Adrenal gland (tissue), 5 donors: ENCODE measurements at regions not wholly inside any gene's neighbourhood (a gene's known extent, or its start where the extent isn't known, plus 50 kb on each side); places are given as distances from the start of the nearest gene placed in this dataset.

Source experiments
- POLR2A ChIP-seq, 2 donors: fragments of 450-650 bp; IDR thresholded peaks; one replicate each; pipeline ENCODE4 v1.6.1; 2017; ENCODE audit warnings: antibody characterized with exemption in 2 of 2, mild to moderate bottlenecking in 2 of 2, moderate library complexity in 1 of 2
- TF ChIP-seq, protein P1 (sequence below), 6 experiments: fragments of 450-650 bp in 4 of 6; fragments of 200-600 bp in 2 of 6; sonication (generic) in 1 of 6; IDR thresholded peaks; 1 replicate in 5 of 6; 2 replicates in 1 of 6; pipeline versions ENCODE4 v1.5.1 to v1.8.0; 2016 to 2021; ENCODE audit warnings: antibody characterized with exemption in 6 of 6, mild to moderate bottlenecking in 2 of 6, moderate library complexity in 1 of 6
- donor health status: DM: no; HTN: no; CAD: no.

DNA sequence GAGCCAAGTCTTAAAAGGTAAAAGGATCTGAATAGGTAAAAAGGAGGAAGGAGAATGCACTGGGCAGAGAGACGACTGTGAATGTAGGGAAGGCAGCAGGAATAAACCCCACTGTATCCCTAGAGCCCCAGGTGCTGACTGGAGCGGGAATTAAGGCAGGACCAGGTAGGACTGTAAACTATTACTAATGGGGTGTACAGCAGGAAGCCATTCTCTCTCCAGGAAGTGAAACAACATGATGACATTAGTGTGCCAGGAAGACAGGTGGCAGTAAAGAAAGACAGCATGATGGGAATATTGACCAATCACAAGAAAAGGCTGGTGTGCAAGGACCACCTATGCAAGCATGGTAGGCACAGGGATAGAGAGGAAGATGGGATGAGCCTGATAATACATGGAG lies 433.0 kb downstream of the DNAH5 start:
- no peak for TF ChIP-seq POLR2A (IDR thresholded peaks at IDR 0.05)
- TF ChIP-seq, protein P1, sequence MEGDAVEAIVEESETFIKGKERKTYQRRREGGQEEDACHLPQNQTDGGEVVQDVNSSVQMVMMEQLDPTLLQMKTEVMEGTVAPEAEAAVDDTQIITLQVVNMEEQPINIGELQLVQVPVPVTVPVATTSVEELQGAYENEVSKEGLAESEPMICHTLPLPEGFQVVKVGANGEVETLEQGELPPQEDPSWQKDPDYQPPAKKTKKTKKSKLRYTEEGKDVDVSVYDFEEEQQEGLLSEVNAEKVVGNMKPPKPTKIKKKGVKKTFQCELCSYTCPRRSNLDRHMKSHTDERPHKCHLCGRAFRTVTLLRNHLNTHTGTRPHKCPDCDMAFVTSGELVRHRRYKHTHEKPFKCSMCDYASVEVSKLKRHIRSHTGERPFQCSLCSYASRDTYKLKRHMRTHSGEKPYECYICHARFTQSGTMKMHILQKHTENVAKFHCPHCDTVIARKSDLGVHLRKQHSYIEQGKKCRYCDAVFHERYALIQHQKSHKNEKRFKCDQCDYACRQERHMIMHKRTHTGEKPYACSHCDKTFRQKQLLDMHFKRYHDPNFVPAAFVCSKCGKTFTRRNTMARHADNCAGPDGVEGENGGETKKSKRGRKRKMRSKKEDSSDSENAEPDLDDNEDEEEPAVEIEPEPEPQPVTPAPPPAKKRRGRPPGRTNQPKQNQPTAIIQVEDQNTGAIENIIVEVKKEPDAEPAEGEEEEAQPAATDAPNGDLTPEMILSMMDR (IDR thresholded peaks at IDR 0.05), result no peak
